ENCODE measurements at regions not wholly inside any gene's neighbourhood (a gene's known extent, or its start where the extent isn't known, plus 50 kb on each side); places are given as distances from the start of the nearest gene placed in this dataset.

DNA sequence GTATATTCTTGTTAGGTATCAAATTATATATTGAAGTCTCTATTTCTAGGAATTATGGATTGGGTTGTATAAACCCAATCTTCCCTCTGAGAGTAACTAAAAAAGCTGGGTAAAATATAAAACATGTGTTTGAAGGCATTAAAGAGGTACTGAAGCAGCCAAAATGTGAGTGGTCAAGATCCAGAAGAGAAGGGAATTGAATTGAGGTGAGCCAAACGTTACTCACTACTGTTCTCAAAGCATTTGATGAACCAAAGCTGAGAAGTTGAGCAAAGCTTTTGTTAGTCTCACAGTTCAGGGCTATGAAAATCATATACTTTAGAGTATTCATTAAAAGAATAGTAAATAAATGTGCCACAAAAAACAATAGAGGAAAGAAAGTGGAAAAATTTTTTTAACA lies 365.8 kb downstream of the BCKDHB start:
- H3K27me3 Mint-ChIP-seq, result no peaks in the 10 kb centered on the region
- no peaks in the 10 kb centered on the region for H3K36me3 Mint-ChIP-seq
- no peak overlapping the region for H3K4me3 Mint-ChIP-seq
- no peak overlapping the region for H3K27ac Mint-ChIP-seq
- H3K9me3 Mint-ChIP-seq, result no peaks in the 10 kb centered on the region
- ATAC-seq (no peak), DNase-seq (ENCODE audit: low spot score) (no peak)
- no peaks in the 10 kb centered on the region for H3K4me1 Mint-ChIP-seq (ENCODE audit: low read depth in 2 of 2)

DNA sequence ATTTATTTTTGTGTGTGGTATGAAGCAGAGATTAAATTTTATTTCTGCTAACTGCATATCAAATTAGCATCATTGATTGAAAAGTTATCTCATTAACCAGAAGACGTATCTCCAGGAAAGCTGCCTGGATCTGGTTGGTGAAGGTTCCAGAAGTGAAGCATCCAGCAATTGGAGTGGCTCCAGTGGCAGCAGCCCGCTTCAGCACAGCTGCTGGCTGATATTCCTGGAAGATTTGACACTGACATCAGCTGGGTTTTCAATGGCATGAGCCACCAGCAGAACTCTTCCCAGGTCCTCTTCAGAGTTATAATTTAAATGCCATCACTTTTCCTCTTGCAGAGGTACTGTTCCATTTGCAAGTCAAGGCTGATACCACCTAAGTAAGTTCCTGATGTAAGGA lies 363.5 kb downstream of the BCKDHB start:
- no peak overlapping the region for H3K4me3 Mint-ChIP-seq
- H3K36me3 Mint-ChIP-seq, result no peaks in the 10 kb centered on the region
- DNase-seq (ENCODE audit: low spot score) (no peak), ATAC-seq (no peak)
- H3K27me3 Mint-ChIP-seq, result no peaks in the 10 kb centered on the region
- H3K9me3 Mint-ChIP-seq, result no peaks in the 10 kb centered on the region
- no peak overlapping the region for H3K27ac Mint-ChIP-seq
- no peaks in the 10 kb centered on the region for H3K4me1 Mint-ChIP-seq (ENCODE audit: low read depth in 2 of 2)

DNA sequence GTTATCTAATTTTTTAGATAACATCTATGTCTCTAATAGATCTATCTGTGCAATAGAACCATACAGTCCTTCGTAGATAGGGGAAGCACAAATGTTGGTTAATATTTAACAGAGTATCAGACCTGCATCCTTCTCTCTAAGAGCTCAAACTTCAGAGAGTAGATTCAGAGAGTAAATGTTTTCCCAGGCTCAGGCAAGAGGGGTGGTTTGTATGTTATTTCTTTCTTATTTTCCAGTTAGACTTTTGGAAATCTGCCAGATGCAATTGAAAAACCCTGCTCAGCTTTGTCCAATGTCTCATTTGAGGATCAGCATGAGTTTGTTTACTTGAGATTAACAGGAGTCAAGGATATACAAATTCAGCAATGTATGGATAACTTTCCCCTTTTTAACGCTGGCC lies 361.9 kb downstream of the BCKDHB start:
- Mint-ChIP-seq H3K27ac (no peak overlapping the region), H3K36me3 (no peaks in the 10 kb centered on the region), H3K4me1 (ENCODE audit: low read depth in 2 of 2) (no peaks in the 10 kb centered on the region), H3K9me3 (no peaks in the 10 kb centered on the region), H3K27me3 (no peaks in the 10 kb centered on the region), H3K4me3 (no peak overlapping the region)
- no peak for DNase-seq (ENCODE audit: low spot score)
- no peak for ATAC-seq

DNA sequence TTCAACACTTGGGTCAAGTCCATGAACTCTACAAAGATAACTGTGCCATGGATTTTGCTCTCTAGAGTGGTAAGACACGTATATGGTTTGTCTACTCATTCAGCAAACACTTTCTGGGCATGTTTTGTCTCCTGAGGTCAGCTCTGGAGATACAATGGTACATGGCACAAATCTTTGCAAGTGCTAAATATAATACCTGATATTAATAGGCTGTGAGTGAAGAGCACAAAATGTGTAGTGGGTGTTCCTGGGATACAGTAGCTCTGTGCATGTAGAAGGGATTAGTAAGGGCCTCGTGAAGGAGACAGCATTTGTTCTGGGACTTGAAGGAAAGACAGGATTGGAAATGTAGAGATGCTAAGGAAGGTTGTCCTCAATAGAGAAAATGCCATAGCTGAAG lies 360.9 kb downstream of the BCKDHB start:
- no peak overlapping the region for H3K4me3 Mint-ChIP-seq

DNA sequence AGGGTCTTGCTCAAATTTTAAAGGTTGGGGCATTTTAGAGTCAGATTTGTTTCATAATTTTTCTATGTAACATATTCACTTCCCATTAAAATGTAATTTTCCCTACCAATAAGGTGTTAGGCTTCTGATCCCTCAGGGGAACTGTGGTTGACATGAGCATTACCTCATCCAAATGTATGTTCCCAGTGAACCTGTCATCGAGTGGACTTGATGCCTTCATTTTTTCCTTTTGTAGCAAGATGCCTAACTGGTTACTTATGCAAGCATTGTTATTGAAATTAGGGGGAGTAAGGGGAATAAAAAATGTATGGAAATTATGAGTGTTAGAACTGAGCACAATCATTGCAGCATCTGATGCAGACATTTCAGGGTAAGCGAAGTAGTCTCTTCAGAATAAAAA lies 360.5 kb downstream of the BCKDHB start:
- no peaks in the 10 kb centered on the region for H3K36me3 Mint-ChIP-seq
- H3K4me3 Mint-ChIP-seq, result no peak overlapping the region
- H3K27ac Mint-ChIP-seq, result no peak overlapping the region
- no peaks in the 10 kb centered on the region for H3K9me3 Mint-ChIP-seq
- DNase-seq (ENCODE audit: low spot score) (no peak), ATAC-seq (no peak)
- no peaks in the 10 kb centered on the region for H3K4me1 Mint-ChIP-seq (ENCODE audit: low read depth in 2 of 2)
- no peaks in the 10 kb centered on the region for H3K27me3 Mint-ChIP-seq

More for the DNA sequence above, 360.9 kb downstream of the BCKDHB start:
- Mint-ChIP-seq H3K36me3 (no peaks in the 10 kb centered on the region), H3K9me3 (no peaks in the 10 kb centered on the region), H3K27me3 (no peaks in the 10 kb centered on the region), H3K27ac (no peak overlapping the region), H3K4me1 (ENCODE audit: low read depth in 2 of 2) (no peaks in the 10 kb centered on the region)
- DNase-seq (ENCODE audit: low spot score) (no peak), ATAC-seq (no peak)

DNA sequence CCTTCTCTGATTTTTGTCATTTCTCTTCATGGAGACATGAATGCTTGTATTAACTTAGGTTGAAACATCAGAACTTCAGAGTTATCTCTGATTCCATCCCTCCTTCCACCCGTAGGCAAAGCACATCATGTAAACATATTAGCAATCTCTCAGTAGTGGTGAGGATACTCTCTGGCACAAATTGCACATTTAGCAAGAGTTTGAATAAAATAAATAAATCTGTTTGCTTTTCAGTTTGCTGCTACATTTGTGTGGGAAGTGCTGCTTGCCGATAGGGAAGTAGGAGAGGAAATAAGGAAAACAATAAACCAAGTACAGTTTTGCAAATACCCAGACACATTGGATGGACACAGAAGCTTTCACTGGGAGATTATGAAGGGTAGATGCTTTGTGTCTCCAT lies 359.0 kb downstream of the BCKDHB start:
- Mint-ChIP-seq H3K4me1 (ENCODE audit: low read depth in 2 of 2) (no peaks in the 10 kb centered on the region), H3K4me3 (no peak overlapping the region), H3K27ac (no peak overlapping the region), H3K27me3 (no peaks in the 10 kb centered on the region), H3K36me3 (peaks cover 8% of the 10 kb centered on the region), H3K9me3 (peaks cover 6% of the 10 kb centered on the region)
- ATAC-seq (no peak), DNase-seq (ENCODE audit: low spot score) (no peak)

DNA sequence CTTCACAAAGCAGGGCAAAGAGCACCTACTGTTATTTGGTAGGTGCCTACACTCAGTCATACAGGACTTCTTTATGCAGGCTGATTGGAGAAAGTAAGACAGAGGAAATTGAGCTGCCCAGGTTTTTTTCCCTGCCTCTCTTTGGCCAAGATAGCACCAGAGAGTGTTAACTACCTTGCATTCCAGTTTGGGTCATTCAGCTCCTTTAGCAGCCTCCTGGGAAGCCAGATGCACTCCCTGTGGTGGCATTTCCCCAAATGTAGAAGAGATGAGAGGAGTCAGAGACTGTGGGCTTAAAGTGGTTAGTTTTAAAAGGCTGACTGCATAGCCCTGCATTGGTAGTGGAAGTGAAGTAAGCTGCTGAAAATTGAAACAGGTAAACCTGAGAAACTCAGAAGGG lies 358.4 kb downstream of the BCKDHB start:
- Mint-ChIP-seq H3K9me3 (peaks cover 6% of the 10 kb centered on the region), H3K27me3 (no peaks in the 10 kb centered on the region), H3K4me3 (no peak overlapping the region), H3K27ac (no peak overlapping the region), H3K36me3 (peaks cover 8% of the 10 kb centered on the region), H3K4me1 (ENCODE audit: low read depth in 2 of 2) (no peaks in the 10 kb centered on the region)
- DNase-seq (ENCODE audit: low spot score), result no peak
- no peak for ATAC-seq

DNA sequence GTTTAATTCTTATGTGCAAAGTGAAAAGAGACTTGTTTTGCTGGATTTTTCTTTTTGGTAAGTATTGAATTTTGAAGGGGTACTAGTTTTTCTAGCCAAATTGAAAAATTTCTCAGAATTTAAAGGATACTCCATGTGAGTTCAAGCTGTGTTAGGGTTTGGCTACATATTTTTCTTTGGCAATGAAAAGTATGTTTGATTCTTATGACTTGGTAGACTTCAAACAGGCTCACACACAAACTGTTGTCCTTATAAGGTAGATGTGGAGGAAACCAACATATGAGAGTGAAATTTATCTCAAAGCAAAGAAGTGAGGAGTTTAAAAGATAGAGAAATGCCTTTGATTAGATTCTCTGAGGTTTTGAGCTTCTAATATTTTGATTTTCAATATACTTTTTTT lies 356.7 kb downstream of the BCKDHB start:
- no peak for ATAC-seq
- no peaks in the 10 kb centered on the region for H3K4me1 Mint-ChIP-seq (ENCODE audit: low read depth in 2 of 2)

DNA sequence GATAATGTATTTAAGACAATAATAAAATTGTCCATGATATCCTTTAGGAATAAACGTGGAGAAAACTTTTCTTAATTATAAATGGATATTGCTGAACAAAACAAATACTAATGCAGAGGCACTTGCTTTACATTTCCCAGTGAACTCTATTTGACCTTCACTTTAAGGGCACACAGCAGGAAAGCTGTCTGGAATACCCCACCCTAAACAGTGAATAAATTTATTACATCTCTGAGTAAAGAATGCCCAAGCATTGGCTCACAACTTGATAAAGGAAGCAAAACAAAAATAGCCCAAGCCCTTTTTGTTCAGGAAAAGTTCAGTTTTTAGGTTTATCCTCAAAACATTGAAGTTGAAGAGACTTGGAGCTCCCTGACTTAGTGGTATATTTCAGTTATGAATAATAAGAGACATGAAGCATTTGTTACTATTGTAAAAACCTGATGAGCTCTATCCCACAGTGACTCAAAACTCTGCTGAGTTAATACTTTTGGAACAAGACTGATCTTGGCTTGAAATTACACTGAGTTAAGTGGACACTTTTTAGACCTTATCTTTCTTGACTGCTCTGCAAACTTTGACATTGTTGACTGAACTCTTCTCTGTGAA lies 353.9 kb downstream of the BCKDHB start:
- Mint-ChIP-seq H3K36me3 (peaks cover 8% of the 10 kb centered on the region), H3K4me3 (no peak overlapping the region), H3K9me3 (peaks cover 6% of the 10 kb centered on the region), H3K4me1 (ENCODE audit: low read depth in 2 of 2) (peaks cover 9 to 13% of the 10 kb centered on the region in 2 donors), H3K27me3 (no peaks in the 10 kb centered on the region), H3K27ac (no peak overlapping the region)
- ATAC-seq (no peak), DNase-seq (ENCODE audit: low spot score) (no peak)

More for the DNA sequence above, 356.7 kb downstream of the BCKDHB start:
- Mint-ChIP-seq H3K27ac (no peak overlapping the region), H3K36me3 (peaks cover 8% of the 10 kb centered on the region), H3K27me3 (no peaks in the 10 kb centered on the region), H3K9me3 (peaks cover 6% of the 10 kb centered on the region), H3K4me3 (no peak overlapping the region)
- DNase-seq (ENCODE audit: low spot score), result no peak

DNA sequence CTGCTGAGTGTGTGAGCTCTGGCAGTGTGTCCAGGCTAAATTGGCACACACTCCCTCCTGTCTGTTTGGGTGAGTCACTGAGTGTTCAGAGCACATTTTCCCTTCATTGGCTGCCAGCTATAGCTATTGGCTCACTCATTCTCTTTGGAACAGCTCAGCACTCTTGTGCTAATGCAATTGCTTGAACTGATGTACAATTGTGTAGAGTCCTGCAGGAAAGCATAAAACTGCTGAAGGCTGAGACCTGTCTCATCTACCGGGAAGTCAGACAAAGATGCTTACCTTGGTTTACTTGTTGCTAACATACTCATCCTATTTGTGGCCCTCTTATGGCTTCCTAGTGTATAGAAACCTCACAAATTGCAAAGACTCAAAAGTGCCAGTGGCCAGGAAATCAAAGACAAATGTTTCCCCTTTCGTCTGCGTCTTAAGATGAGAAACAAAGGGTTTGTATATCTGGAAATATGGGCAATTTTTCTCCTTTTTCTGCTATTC lies 351.0 kb downstream of the BCKDHB start:
- Mint-ChIP-seq H3K4me1 (ENCODE audit: low read depth in 2 of 2) (peaks cover 30 to 35% of the 10 kb centered on the region in 2 donors), H3K27me3 (no peaks in the 10 kb centered on the region), H3K9me3 (peaks cover 10% of the 10 kb centered on the region), H3K4me3 (no peak overlapping the region), H3K36me3 (peaks cover 8% of the 10 kb centered on the region), H3K27ac (no peak overlapping the region)
- no peak for ATAC-seq
- DNase-seq (ENCODE audit: low spot score), result no peak

DNA sequence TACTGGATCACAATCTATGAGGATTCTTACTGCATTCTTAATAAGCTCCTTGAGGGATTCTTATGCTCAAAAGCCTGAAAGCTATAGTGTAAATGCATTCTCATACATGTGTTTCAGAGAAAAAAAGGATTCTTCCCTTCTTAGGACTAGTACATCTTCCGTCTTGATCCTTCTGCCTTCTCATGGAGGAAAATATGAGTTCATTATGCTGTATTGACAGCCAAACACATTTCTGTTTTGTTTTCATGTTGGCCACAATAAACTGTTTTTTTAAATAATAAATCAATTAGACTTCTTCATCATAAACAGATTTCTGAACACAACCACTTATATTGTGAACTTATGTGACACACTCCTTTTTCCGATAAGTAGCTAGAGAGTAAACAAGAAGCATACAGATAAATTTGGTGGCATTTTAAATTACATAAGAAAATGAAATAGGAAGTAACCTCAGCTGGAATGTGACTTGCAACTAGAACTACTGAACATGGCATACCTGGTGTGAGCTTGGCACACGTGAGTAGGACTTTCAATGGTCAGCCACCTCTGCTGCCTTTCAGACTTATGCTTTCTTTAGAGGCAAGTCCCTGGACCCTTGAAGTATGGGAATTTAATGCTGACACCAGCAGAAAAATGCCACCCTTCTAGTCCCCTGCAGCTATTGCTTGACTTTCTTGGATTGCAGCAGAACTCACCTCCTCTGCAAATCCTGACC lies 350.4 kb downstream of the BCKDHB start:
- Mint-ChIP-seq H3K4me3 (no peak overlapping the region), H3K27ac (no peak overlapping the region), H3K4me1 (ENCODE audit: low read depth in 2 of 2) (peaks cover 34 to 41% of the 10 kb centered on the region in 2 donors), H3K36me3 (peaks cover 8% of the 10 kb centered on the region), H3K27me3 (no peaks in the 10 kb centered on the region), H3K9me3 (peaks cover 14% of the 10 kb centered on the region)
- ATAC-seq (no peak), DNase-seq (ENCODE audit: low spot score) (no peak)

DNA sequence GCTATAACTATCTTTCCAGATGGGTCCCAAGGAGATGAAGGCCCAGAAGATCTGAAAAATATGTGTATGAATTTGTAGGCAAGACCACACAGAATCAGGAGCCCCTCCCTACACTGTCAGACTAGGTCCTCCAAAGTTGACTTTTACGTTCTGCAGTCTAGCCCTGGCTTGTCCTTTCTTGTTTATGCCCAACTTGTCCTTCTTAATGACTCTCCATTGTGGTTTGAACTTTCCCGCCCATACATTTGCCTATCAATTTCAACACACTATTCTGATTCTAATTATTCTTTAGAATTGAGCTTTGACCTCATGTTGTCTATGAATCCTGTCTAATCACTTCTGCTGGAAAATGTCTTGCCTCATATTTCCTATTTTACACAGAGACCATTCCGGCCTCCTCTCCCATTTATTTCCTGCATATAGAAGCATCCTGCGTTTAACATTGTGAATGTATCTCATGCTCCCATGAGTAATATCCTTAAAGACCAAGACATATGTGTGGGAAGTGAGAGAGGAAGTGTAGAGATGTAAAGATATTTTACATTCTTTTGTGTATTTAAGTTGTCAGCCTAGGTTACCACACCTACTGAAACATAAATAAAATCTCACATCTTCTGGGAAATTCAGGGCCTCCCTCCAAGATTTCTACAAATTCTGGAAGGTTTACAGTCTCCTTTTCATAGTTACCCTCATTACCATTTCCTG lies 348.3 kb downstream of the BCKDHB start:
- no peak for DNase-seq (ENCODE audit: low spot score)
- peak overlapping the region; percentile 21 for H3K4me3 Mint-ChIP-seq
- H3K9me3 Mint-ChIP-seq, result peaks cover 8% of the 10 kb centered on the region
- H3K4me1 Mint-ChIP-seq (ENCODE audit: low read depth in 2 of 2), result peaks cover 34 to 42% of the 10 kb centered on the region in 2 donors
- no peaks in the 10 kb centered on the region for H3K27me3 Mint-ChIP-seq
- H3K36me3 Mint-ChIP-seq, result no peaks in the 10 kb centered on the region
- no peak for ATAC-seq
- H3K27ac Mint-ChIP-seq, result no peak overlapping the region

DNA sequence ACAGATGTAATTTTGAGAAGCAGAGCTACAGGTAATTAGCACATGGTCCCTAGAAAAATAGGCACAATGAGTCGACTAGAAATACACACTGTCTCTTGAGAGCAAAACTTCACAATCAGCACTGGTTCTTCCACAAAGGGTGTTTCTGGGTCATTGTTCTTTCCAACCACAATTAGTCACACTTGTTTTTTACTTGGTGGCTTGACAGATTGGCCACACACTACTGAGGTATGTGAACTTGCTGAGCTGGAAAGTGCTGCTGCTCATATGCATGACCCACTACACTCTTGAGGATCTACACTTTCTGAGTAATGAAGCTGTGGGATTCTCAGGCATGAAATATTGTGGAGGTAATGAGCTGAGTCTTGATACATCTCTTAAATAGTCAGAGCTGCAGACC lies 347.7 kb downstream of the BCKDHB start:
- H3K27ac Mint-ChIP-seq, result peak overlapping the region in 1 of 2 donors; percentile 7
- peak; percentile 90 to 94 for ATAC-seq
- no peak for DNase-seq (ENCODE audit: low spot score)
- H3K4me1 Mint-ChIP-seq (ENCODE audit: low read depth in 2 of 2), result peaks cover 34 to 42% of the 10 kb centered on the region in 2 donors
- no peaks in the 10 kb centered on the region for H3K36me3 Mint-ChIP-seq
- H3K27me3 Mint-ChIP-seq, result no peaks in the 10 kb centered on the region
- H3K9me3 Mint-ChIP-seq, result peaks cover 8% of the 10 kb centered on the region
- H3K4me3 Mint-ChIP-seq, result peak overlapping the region; percentile 40

DNA sequence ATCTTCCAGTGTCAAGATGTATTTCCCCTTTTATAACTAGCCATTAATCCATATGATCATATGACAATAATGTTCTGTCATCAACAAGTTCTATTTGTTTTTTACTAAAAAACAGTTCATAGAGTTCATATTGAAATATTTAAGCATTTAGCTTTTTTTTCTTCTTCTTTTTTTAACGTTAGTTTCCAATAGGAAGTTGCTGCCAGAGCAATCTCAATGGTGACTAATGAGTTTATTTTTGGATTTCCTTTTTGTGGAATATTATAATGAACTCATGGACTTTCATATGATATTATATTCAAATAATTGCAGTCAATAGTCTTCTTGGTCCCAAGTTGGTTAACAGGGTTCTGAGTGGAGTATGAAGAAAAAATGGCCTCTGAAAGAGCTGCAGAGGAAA lies 343.3 kb downstream of the BCKDHB start:
- H3K4me3 Mint-ChIP-seq, result no peak overlapping the region
- DNase-seq (ENCODE audit: low spot score) (no peak), ATAC-seq (no peak)
- H3K27me3 Mint-ChIP-seq, result no peaks in the 10 kb centered on the region
- H3K9me3 Mint-ChIP-seq, result peaks cover 13% of the 10 kb centered on the region
- peaks cover 4% of the 10 kb centered on the region for H3K36me3 Mint-ChIP-seq
- H3K4me1 Mint-ChIP-seq (ENCODE audit: low read depth in 2 of 2), result peaks cover 15 to 27% of the 10 kb centered on the region in 2 donors
- H3K27ac Mint-ChIP-seq, result no peak overlapping the region
